SU-DHL-6 (cell line): ENCODE measurements at regions not wholly inside any gene's neighbourhood (a gene's known extent, or its start where the extent isn't known, plus 50 kb on each side); places are given as distances from the start of the nearest gene placed in this dataset.

Source experiments
- H2AFZ ChIP-seq: fragments of 200-600 bp; sonication (generic); 2 replicates; pipeline ENCODE4 v1.6.1; 2014; ENCODE audit warnings: low read depth, mild to moderate bottlenecking, moderate library complexity, mixed read lengths, antibody characterized with exemption, low read length; ENCODE audit not compliant: severe bottlenecking
- H3F3A ChIP-seq: fragments of 200-600 bp; shearing (Covaris generic); 2 replicates; pipeline ENCODE4 v1.6.0; 2016; ENCODE audit warnings: antibody characterized with exemption, mild to moderate bottlenecking; ENCODE audit not compliant: insufficient read depth
- H3K27ac ChIP-seq: fragments of 200-600 bp; sonication (generic); 2 replicates; pipeline ENCODE4 v1.5.1; 2016; ENCODE audit warnings: low read depth, mild to moderate bottlenecking, low read length, moderate library complexity, mixed read lengths
- H3K27me3 ChIP-seq: fragments of 200-600 bp; sonication (generic), shearing (Covaris generic); 2 replicates; pipeline ENCODE4 v1.6.0; 2014; ENCODE audit warnings: mild to moderate bottlenecking, low read length
- H3K36me3 ChIP-seq: fragments of 200-600 bp; sonication (generic); 2 replicates; pipeline ENCODE4 v1.6.1; 2014; ENCODE audit warnings: mild to moderate bottlenecking, low read length, mixed read lengths
- H3K4me2 ChIP-seq: fragments of 300-600, 200-600 bp; shearing (Covaris generic), sonication (generic); 2 replicates; pipeline ENCODE4 v1.6.0; 2014; ENCODE audit warnings: low read length, low read depth, mild to moderate bottlenecking; ENCODE audit not compliant: poor library complexity, severe bottlenecking
- H3K4me3 ChIP-seq: fragments of 200-600 bp; sonication (generic); 2 replicates; pipeline ENCODE4 v1.5.1; 2014; ENCODE audit warnings: antibody characterized with exemption, low read length, mild to moderate bottlenecking, mixed read lengths; ENCODE audit not compliant: insufficient read depth, poor library complexity, severe bottlenecking
- H3K79me2 ChIP-seq: fragments of 200-600 bp; sonication (generic); 2 replicates; pipeline ENCODE4 v1.6.1; 2014; ENCODE audit warnings: mild to moderate bottlenecking, low read length, moderate library complexity; ENCODE audit not compliant: insufficient read depth
- H3K9ac ChIP-seq: fragments of 200-600 bp; sonication (generic); 2 replicates; pipeline ENCODE4 v1.7.0; 2014; ENCODE audit warnings: mild to moderate bottlenecking, low read length
- H3K9me2 ChIP-seq: fragments of 200-600 bp; sonication (generic); replicated peaks from 2 replicates; pipeline ENCODE4 v1.6.1; 2014; ENCODE audit warnings: low read length; ENCODE audit not compliant: insufficient read depth
- H3K9me3 ChIP-seq: fragments of 200-600 bp; sonication (generic); 2 replicates; pipeline ENCODE4 v1.6.1; 2014; ENCODE audit warnings: low read length, mixed read lengths; ENCODE audit not compliant: insufficient read depth
- H4K20me1 ChIP-seq: fragments of 200-600 bp; sonication (generic); 2 replicates; pipeline ENCODE4 v1.6.1; 2014; ENCODE audit warnings: low read depth, mild to moderate bottlenecking, antibody characterized with exemption, low read length, moderate library complexity, mixed read lengths
- EZH2phosphoT487 ChIP-seq: fragments of 200-600 bp; sonication (generic), shearing (Covaris generic); conservative IDR thresholded peaks from 2 replicates; pipeline ENCODE4 v1.6.1; 2018; ENCODE audit warnings: mild to moderate bottlenecking, antibody characterized with exemption, low read length, moderate library complexity, mixed read lengths
- TF ChIP-seq, protein P1 (sequence below): fragments of 200-600 bp; sonication (generic); IDR thresholded peaks from one replicate; pipeline ENCODE4 v1.5.1; 2017; ENCODE audit warnings: antibody characterized with exemption, mild to moderate bottlenecking, low read length, moderate library complexity; ENCODE audit not compliant: insufficient read depth, poor library complexity, severe bottlenecking

DNA sequence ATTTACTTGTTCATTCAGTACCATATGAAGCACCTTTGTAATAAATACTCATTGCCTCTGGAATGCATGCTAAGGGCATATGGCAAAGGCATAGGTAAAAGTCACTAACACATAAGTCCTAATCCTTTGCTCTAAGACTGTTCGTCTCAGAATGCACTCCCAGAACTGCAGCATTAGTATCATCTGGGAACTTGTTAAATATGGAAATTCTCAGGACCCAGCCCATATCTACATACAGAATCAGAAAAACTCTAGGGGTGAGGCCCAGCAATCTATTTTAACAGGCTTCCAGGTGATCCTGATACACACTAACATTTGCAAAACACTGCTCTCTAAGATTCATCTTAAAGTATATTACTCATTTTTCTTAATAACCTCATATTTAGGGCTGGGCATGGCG, 113.8 kb upstream of the CDH6 start:
- H3K27me3 ChIP-seq, result no peaks in the 10 kb centered on the region
- no peak overlapping the region for H3K4me2 ChIP-seq
- no peaks in the 10 kb centered on the region for H4K20me1 ChIP-seq
- H2AFZ ChIP-seq, result no peak overlapping the region
- H3K79me2 ChIP-seq, result no peaks in the 10 kb centered on the region
- H3K9ac ChIP-seq, result no peak overlapping the region
- H3F3A ChIP-seq, result no peaks in the 10 kb centered on the region
- TF ChIP-seq, protein P1, sequence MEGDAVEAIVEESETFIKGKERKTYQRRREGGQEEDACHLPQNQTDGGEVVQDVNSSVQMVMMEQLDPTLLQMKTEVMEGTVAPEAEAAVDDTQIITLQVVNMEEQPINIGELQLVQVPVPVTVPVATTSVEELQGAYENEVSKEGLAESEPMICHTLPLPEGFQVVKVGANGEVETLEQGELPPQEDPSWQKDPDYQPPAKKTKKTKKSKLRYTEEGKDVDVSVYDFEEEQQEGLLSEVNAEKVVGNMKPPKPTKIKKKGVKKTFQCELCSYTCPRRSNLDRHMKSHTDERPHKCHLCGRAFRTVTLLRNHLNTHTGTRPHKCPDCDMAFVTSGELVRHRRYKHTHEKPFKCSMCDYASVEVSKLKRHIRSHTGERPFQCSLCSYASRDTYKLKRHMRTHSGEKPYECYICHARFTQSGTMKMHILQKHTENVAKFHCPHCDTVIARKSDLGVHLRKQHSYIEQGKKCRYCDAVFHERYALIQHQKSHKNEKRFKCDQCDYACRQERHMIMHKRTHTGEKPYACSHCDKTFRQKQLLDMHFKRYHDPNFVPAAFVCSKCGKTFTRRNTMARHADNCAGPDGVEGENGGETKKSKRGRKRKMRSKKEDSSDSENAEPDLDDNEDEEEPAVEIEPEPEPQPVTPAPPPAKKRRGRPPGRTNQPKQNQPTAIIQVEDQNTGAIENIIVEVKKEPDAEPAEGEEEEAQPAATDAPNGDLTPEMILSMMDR, result no peak
- TF ChIP-seq EZH2phosphoT487, result no peak
- H3K27ac ChIP-seq, result no peak overlapping the region
- no peaks in the 10 kb centered on the region for H3K36me3 ChIP-seq
- no peaks in the 10 kb centered on the region for H3K9me3 ChIP-seq
- H3K9me2 ChIP-seq, result no peaks in the 10 kb centered on the region
- no peak overlapping the region for H3K4me3 ChIP-seq

DNA sequence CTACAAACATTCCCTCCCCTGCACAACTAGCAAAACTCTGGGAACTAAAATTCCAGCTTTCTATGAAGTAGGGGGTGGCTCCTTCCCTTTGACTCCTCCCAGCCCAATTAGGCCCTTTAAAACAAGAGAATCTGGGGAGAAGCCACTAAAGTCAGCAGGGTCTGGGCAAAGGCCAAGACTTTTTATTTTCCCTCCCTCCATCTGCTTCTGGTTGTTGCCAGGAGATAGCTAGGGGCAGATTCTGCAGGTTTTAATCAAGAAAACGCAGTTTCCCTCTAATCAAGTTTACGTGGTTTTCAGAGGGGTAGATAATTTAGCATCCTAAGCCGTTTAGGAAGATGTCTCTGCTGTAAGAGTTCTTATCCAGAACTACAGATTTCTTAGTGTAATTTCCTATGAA, 114.5 kb upstream of the CDH6 start:
- no peaks in the 10 kb centered on the region for H4K20me1 ChIP-seq
- TF ChIP-seq, protein P1, result no peak
- TF ChIP-seq EZH2phosphoT487, result no peak

DNA sequence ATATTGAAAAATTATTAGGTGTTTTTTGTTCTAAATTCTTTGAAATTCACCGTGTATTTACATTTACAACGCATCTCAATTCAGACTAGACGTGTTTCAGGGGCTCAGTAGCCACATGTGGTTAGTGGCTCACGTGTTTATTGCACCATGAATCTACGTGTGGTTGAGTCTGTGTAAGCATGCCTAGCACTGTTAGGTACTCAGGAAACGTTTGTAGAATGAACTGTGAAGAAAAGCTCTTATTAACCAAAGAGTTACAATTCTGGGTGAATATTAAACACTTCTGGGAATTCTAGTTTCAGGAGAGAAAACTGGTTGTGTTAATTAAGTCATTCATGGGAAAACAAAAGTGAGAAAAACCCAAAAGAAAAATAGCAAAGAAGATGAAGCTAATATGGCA, 117.5 kb upstream of the CDH6 start:
- Histone ChIP-seq H3K9me3 (no peaks in the 10 kb centered on the region), H3K4me3 (no peak overlapping the region), H3K4me2 (no peak overlapping the region), H4K20me1 (no peaks in the 10 kb centered on the region), H3K9me2 (no peaks in the 10 kb centered on the region), H3K79me2 (no peaks in the 10 kb centered on the region), H3F3A (no peaks in the 10 kb centered on the region), H3K27me3 (no peaks in the 10 kb centered on the region), H2AFZ (no peak overlapping the region), H3K36me3 (no peaks in the 10 kb centered on the region), H3K27ac (no peak overlapping the region), H3K9ac (no peak overlapping the region)
- TF ChIP-seq EZH2phosphoT487, result no peak
- TF ChIP-seq, protein P1, result no peak

More for the DNA sequence above, 114.5 kb upstream of the CDH6 start:
- Histone ChIP-seq H3K36me3 (no peaks in the 10 kb centered on the region), H3K27ac (no peak overlapping the region), H2AFZ (no peak overlapping the region), H3K79me2 (no peaks in the 10 kb centered on the region), H3K9ac (no peak overlapping the region), H3K9me3 (no peaks in the 10 kb centered on the region), H3K27me3 (no peaks in the 10 kb centered on the region), H3F3A (no peaks in the 10 kb centered on the region), H3K4me2 (no peak overlapping the region), H3K4me3 (no peak overlapping the region), H3K9me2 (no peaks in the 10 kb centered on the region)
